Smooth muscle cell of the brain vasculature (primary cell): ENCODE measurements at regions not wholly inside any gene's neighbourhood (a gene's known extent, or its start where the extent isn't known, plus 50 kb on each side); places are given as distances from the start of the nearest gene placed in this dataset.

Source experiments
- DNase-seq: peaks from one replicate; pipeline ENCODE4 v3.0.0-alpha.2; 2012; ENCODE audit warnings: low read depth, low spot score

- DNase-seq, result no peak
Measured at GRCh38 chr14:34023824-34024767, 73.2 kb upstream of the EGLN3 start.

GRCh38 chr14:34021096-34021495 lies 70.2 kb upstream of the EGLN3 start:
- no peak for DNase-seq

GRCh38 chr14:34020014-34020413 lies 69.1 kb upstream of the EGLN3 start:
- no peak for DNase-seq

GRCh38 chr14:34018564-34019244 lies 67.8 kb upstream of the EGLN3 start:
- DNase-seq, result no peak

- no peak for DNase-seq
Measured at GRCh38 chr14:34018125-34018524, 67.3 kb upstream of the EGLN3 start.

- no peak for DNase-seq
Measured at GRCh38 chr14:34015383-34015782, 64.5 kb upstream of the EGLN3 start.

GRCh38 chr14:34014936-34015335 lies 64.1 kb upstream of the EGLN3 start:
- DNase-seq, result no peak

GRCh38 chr14:34013721-34014060 lies 62.8 kb upstream of the EGLN3 start:
- no peak for DNase-seq

GRCh38 chr14:34012978-34013720 lies 62.3 kb upstream of the EGLN3 start:
- DNase-seq, result no peak

GRCh38 chr14:34012369-34012768 lies 61.5 kb upstream of the EGLN3 start:
- DNase-seq, result no peak

GRCh38 chr14:34009956-34010355 lies 59.1 kb upstream of the EGLN3 start:
- DNase-seq, result no peak

GRCh38 chr14:34007902-34008301 lies 57.0 kb upstream of the EGLN3 start:
- no peak for DNase-seq

GRCh38 chr14:34005901-34006300 lies 55.0 kb upstream of the EGLN3 start:
- no peak for DNase-seq

GRCh38 chr14:34004881-34005280 lies 54.0 kb upstream of the EGLN3 start:
- DNase-seq, result no peak

- no peak for DNase-seq
Measured at GRCh38 chr14:34003691-34004090, 52.8 kb upstream of the EGLN3 start.

- no peak for DNase-seq
Measured at GRCh38 chr14:34003082-34003668, 52.3 kb upstream of the EGLN3 start.
